Gastroesophageal sphincter (tissue), 4 donors: ENCODE measurements at regions not wholly inside any gene's neighbourhood (a gene's known extent, or its start where the extent isn't known, plus 50 kb on each side); places are given as distances from the start of the nearest gene placed in this dataset.

Experiments used
- ATAC-seq: fragments of 150-250 bp; one replicate; pipeline ENCODE4 v1.9.1; 2016; ENCODE audit warnings: mild to moderate bottlenecking, moderate library complexity
- H3K27ac ChIP-seq, 4 donors: fragments of 200-600 bp; sonication (generic) in 3 of 4; 1 replicate in 3 of 4; 2 replicates in 1 of 4; pipeline ENCODE4 v1.5.1; 2016 to 2019
- H3K27me3 ChIP-seq: fragments of 200-600 bp; sonication (generic); one replicate; pipeline ENCODE4 v1.5.1; 2019
- H3K36me3 ChIP-seq, 2 donors: fragments of 200-600 bp; sonication (generic); one replicate each; pipeline ENCODE4 v1.5.1; 2019; ENCODE audit warnings: control low read depth in 1 of 2
- H3K4me1 ChIP-seq, 3 donors: fragments of 200-600 bp; sonication (generic); 1 replicate in 2 of 3; 2 replicates in 1 of 3; pipeline ENCODE4 v1.5.1; 2016 to 2019; ENCODE audit warnings: control low read depth in 2 of 3
- H3K4me3 ChIP-seq, 2 donors: fragments of 200-600 bp; sonication (generic); one replicate each; pipeline ENCODE4 v1.5.1; 2019; ENCODE audit warnings: mild to moderate bottlenecking in 1 of 2, moderate library complexity in 1 of 2
- H3K9me3 ChIP-seq, 3 donors: fragments of 200-600 bp; sonication (generic); one replicate each; pipeline ENCODE4 v1.5.1; 2017 to 2019; ENCODE audit warnings: control low read depth in 2 of 3
- CTCF ChIP-seq, 4 experiments: fragments of 200-600 bp in 2 of 4; fragments of 450-650 bp in 2 of 4; sonication (generic) in 1 of 4; IDR thresholded peaks; one replicate each; pipeline ENCODE4 v1.5.1; 2017 to 2019; ENCODE audit warnings: antibody characterized with exemption in 4 of 4, mild to moderate bottlenecking in 2 of 4, moderate library complexity in 2 of 4
- EP300 ChIP-seq: sonication (generic); formaldehyde crosslinking; IDR thresholded peaks from one replicate; pipeline ENCODE4 v1.6.1; 2017; ENCODE audit warnings: antibody characterized with exemption, mild to moderate bottlenecking
- POLR2A ChIP-seq, 2 donors: fragments of 450-650 bp; IDR thresholded peaks; one replicate each; pipeline ENCODE4 v1.6.1; 2017; ENCODE audit warnings: antibody characterized with exemption in 2 of 2, mild to moderate bottlenecking in 2 of 2, moderate library complexity in 1 of 2
- POLR2AphosphoS5 ChIP-seq: sonication (generic); formaldehyde crosslinking; IDR thresholded peaks from one replicate; pipeline ENCODE4 v1.6.1; 2017; ENCODE audit warnings: antibody characterized with exemption
- WGBS, 2 donors: methylation state at CpG; one replicate each; pipeline ENCODE4 v1.1.5; 2018; ENCODE audit warnings: low coverage in 1 of 2; 5-methylcytosine and 5-hydroxymethylcytosine counted together

- no peak overlapping the region for H3K4me3 ChIP-seq
- 57 to 80% methylated on average over 3 of the region's 3 CpGs for WGBS, 2 donors
- H3K4me1 ChIP-seq = no peaks in the 10 kb centered on the region
- TF ChIP-seq POLR2AphosphoS5 (no peak), CTCF (IDR thresholded peaks at IDR 0.05) (no peak), POLR2A (IDR thresholded peaks at IDR 0.05) (no peak), EP300 (no peak)
- H3K27ac ChIP-seq = no peak overlapping the region
- no peak for ATAC-seq
- H3K36me3 ChIP-seq = no peaks in the 10 kb centered on the region
- H3K9me3 ChIP-seq = no peaks in the 10 kb centered on the region
- no peaks in the 10 kb centered on the region for H3K27me3 ChIP-seq
These were observed 52.2 kb downstream of the FAT3 start for GRCh38 chr11:92276773-92277172.

GRCh38 chr11:92277871-92278270, 53.3 kb downstream of the FAT3 start:
- Histone ChIP-seq H3K27me3 (no peaks in the 10 kb centered on the region), H3K36me3 (no peaks in the 10 kb centered on the region), H3K4me1 (no peaks in the 10 kb centered on the region), H3K27ac (no peak overlapping the region), H3K4me3 (no peak overlapping the region), H3K9me3 (no peaks in the 10 kb centered on the region)
- ATAC-seq = no peak
- no peak for TF ChIP-seq CTCF (IDR thresholded peaks at IDR 0.05)
- no peak for TF ChIP-seq POLR2AphosphoS5
- no peak for TF ChIP-seq POLR2A (IDR thresholded peaks at IDR 0.05)
- no peak for TF ChIP-seq EP300
- 83 to 92% methylated on average over 1 of the region's 1 CpG for WGBS, 2 donors

GRCh38 chr11:92278791-92279433, 54.3 kb downstream of the FAT3 start:
- no peak for ATAC-seq
- Histone ChIP-seq H3K4me1 (no peaks in the 10 kb centered on the region), H3K9me3 (no peaks in the 10 kb centered on the region), H3K27ac (no peak overlapping the region), H3K27me3 (no peaks in the 10 kb centered on the region), H3K4me3 (no peak overlapping the region), H3K36me3 (no peaks in the 10 kb centered on the region)
- WGBS, 2 donors = 71 to 92% methylated on average over 1 of the region's 1 CpG
- TF ChIP-seq CTCF (IDR thresholded peaks at IDR 0.05) (no peak), EP300 (no peak), POLR2A (IDR thresholded peaks at IDR 0.05) (no peak), POLR2AphosphoS5 (no peak)

- Histone ChIP-seq H3K27me3 (no peaks in the 10 kb centered on the region), H3K27ac (no peak overlapping the region), H3K4me3 (no peak overlapping the region), H3K4me1 (peaks cover 0 to 6% (median 0%) of the 10 kb centered on the region in 3 donors), H3K36me3 (no peaks in the 10 kb centered on the region), H3K9me3 (no peaks in the 10 kb centered on the region)
- 81 to 82% methylated on average over 3 of the region's 3 CpGs for WGBS, 2 donors
- TF ChIP-seq EP300 = no peak
- ATAC-seq = no peak
These were observed 59.5 kb downstream of the FAT3 start for GRCh38 chr11:92284107-92284506.

GRCh38 chr11:92284558-92284957, 59.9 kb downstream of the FAT3 start:
- 50 to 51% methylated on average over 2 to 5 of the region's 5 CpGs for WGBS, 2 donors
- Histone ChIP-seq H3K4me3 (no peak overlapping the region), H3K9me3 (no peaks in the 10 kb centered on the region), H3K27me3 (no peaks in the 10 kb centered on the region), H3K4me1 (peaks cover 0 to 6% (median 0%) of the 10 kb centered on the region in 3 donors), H3K27ac (no peak overlapping the region), H3K36me3 (no peaks in the 10 kb centered on the region)
- TF ChIP-seq EP300 (no peak), POLR2A (IDR thresholded peaks at IDR 0.05) (no peak), POLR2AphosphoS5 (no peak), CTCF (IDR thresholded peaks at IDR 0.05) (no peak)
- ATAC-seq = no peak
